GM12878 (cell line): ENCODE measurements at regions not wholly inside any gene's neighbourhood (a gene's known extent, or its start where the extent isn't known, plus 50 kb on each side); places are given as distances from the start of the nearest gene placed in this dataset.

Experiments used
- CBFB ChIP-seq: IDR thresholded peaks from 2 replicates; pipeline ENCODE4 v1.6.1; 2016; ENCODE audit warnings: antibody characterized with exemption, low read depth
- CTCF ChIP-seq, 3 experiments: IDR thresholded peaks in 2 of 3; conservative IDR thresholded peaks in 1 of 3; 2 replicates each; pipeline ENCODE4 v1.5.1; 2011; ENCODE audit warnings: low read depth in 3 of 3, low read length in 3 of 3, mild to moderate bottlenecking in 3 of 3, control low read depth in 2 of 3, moderate library complexity in 2 of 3, inconsistent platforms in 1 of 3, mixed read lengths in 1 of 3; ENCODE audit not compliant: control insufficient read depth in 2 of 3, insufficient read depth in 1 of 3; ENCODE audit errors: extremely low read depth in 1 of 3
- DPF2 ChIP-seq: fragments of 450-650 bp; IDR thresholded peaks from 2 replicates; pipeline ENCODE4 v1.6.1; 2017; ENCODE audit warnings: mild to moderate bottlenecking
- KDM1A ChIP-seq: fragments of 200-600 bp; sonication (generic); IDR thresholded peaks from 2 replicates; pipeline ENCODE4 v1.6.1; 2016; ENCODE audit warnings: borderline replicate concordance
- MTA3 ChIP-seq: IDR thresholded peaks from 2 replicates; pipeline ENCODE4 v1.6.1; 2012; ENCODE audit warnings: low read length, inconsistent platforms, borderline replicate concordance
- NFYB ChIP-seq: IDR thresholded peaks from 2 replicates; pipeline ENCODE4 v1.6.1; 2011; ENCODE audit warnings: low read depth, mild to moderate bottlenecking, low read length, improper control_type of control experiment, moderate library complexity; ENCODE audit not compliant: insufficient read depth
- POLR2AphosphoS5 ChIP-seq: IDR thresholded peaks from 2 replicates; pipeline ENCODE4 v1.6.1; 2011; ENCODE audit warnings: mild to moderate bottlenecking, low read length, inconsistent platforms
- RAD21 ChIP-seq: IDR thresholded peaks from 2 replicates; pipeline ENCODE4 v1.6.1; 2011; ENCODE audit warnings: mild to moderate bottlenecking, low read depth, low read length, moderate library complexity; ENCODE audit not compliant: insufficient read depth
- SMC3 ChIP-seq: IDR thresholded peaks from 2 replicates; pipeline ENCODE4 v1.6.1; 2011; ENCODE audit warnings: low read length, improper control_type of control experiment, borderline replicate concordance
- TAF1 ChIP-seq: IDR thresholded peaks from 2 replicates; pipeline ENCODE4 v1.6.1; 2011; ENCODE audit warnings: mild to moderate bottlenecking, low read depth, low read length, borderline replicate concordance
- TARDBP ChIP-seq: IDR thresholded peaks from 2 replicates; pipeline ENCODE4 v1.6.1; 2016; ENCODE audit warnings: borderline replicate concordance
- TBL1XR1 ChIP-seq: IDR thresholded peaks from 2 replicates; pipeline ENCODE4 v1.6.1; 2012; ENCODE audit warnings: low read depth, low read length, improper control_type of control experiment
- ZBED1 ChIP-seq: IDR thresholded peaks from 2 replicates; pipeline ENCODE4 v1.6.1; 2016; ENCODE audit warnings: borderline replicate concordance

- TF ChIP-seq ZBED1 (no peak), DPF2 (no peak), KDM1A (no peak), CTCF (IDR thresholded peaks at IDR 0.05 in 2 of 3, conservative IDR thresholded peaks at IDR 0.05 in 1 of 3; ENCODE audit: control insufficient read depth in 2 of 3, extremely low read depth in 1 of 3, insufficient read depth in 1 of 3, low read depth in 3 of 3, low read length in 3 of 3) (no peak), TARDBP (no peak), POLR2AphosphoS5 (no peak), SMC3 (no peak), CBFB (no peak), TBL1XR1 (no peak), TAF1 (no peak), RAD21 (no peak), MTA3 (no peak), NFYB (no peak)
These were observed 66.6 kb upstream of the SNTG2 start for GRCh38 chr2:883803-884748.
